ENCODE measurements at regions not wholly inside any gene's neighbourhood (a gene's known extent, or its start where the extent isn't known, plus 50 kb on each side); places are given as distances from the start of the nearest gene placed in this dataset.
"Not testable (repeated sequence)": the region's sequence is repeated elsewhere in the genome, so short reads cannot be mapped to it uniquely, and the experiment has no call there.

DNA sequence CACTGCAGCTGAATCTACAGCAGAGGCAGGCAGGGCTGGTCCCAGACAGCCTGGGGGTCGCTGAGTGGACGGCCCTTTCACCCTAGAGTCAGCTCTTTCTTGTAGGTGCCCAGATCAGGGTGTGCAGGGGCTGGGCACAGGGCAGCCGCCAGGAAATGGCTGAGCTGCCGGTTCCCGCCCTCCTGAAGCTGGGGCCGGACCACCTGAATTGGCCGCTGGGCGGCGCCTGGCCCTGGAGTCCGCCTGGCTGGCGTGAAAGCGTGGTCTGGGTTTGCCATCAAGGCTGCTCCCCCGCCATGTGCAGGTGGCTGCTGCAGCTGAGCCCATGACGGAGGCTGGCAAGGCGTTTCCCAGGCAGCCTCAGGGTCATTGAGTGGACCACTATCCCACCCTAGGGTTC is 85.7 kb downstream of the POTEM start:
- H3K27ac Mint-ChIP-seq, H3K9me3 Mint-ChIP-seq, ATAC-seq, H3K4me3 Mint-ChIP-seq, H3K4me1 Mint-ChIP-seq, H3K27me3 Mint-ChIP-seq, DNase-seq: not testable (repeated sequence)

DNA sequence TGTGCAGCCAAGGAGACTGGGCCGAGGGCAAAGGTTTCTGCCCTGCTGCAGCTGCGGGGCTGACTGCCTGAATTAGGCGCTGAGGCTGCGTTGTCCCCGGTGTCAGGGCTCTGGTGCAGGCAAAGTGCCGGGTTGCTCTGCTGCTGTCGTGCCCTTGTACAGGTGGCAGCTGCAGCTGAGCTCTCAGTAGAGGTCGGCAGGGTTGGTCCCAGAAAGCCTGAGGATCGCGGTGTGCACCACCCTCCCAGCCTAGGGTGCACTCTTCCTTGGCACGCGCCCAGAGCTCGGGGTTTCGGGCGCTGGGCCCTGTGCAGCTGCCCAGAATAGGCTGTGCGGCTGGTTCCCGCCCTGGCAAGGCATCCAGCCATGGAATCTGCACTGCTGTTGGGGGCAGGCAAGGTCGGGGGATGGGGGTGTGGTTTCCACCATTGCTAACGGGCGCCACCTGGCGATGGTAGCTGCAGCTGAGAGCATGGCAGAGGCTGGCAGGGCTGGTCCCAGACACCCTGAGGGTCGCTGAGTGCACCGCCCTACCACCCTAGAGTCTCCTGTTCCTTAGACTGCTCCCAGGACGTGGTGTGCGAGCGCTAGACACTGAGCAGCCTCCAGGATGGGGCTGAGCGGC is 86.3 kb downstream of the POTEM start:
- not testable (repeated sequence) for H3K27ac Mint-ChIP-seq, H3K4me3 Mint-ChIP-seq, H3K9me3 Mint-ChIP-seq, H3K27me3 Mint-ChIP-seq, DNase-seq, H3K4me1 Mint-ChIP-seq
- ATAC-seq, result peak; percentile 52

DNA sequence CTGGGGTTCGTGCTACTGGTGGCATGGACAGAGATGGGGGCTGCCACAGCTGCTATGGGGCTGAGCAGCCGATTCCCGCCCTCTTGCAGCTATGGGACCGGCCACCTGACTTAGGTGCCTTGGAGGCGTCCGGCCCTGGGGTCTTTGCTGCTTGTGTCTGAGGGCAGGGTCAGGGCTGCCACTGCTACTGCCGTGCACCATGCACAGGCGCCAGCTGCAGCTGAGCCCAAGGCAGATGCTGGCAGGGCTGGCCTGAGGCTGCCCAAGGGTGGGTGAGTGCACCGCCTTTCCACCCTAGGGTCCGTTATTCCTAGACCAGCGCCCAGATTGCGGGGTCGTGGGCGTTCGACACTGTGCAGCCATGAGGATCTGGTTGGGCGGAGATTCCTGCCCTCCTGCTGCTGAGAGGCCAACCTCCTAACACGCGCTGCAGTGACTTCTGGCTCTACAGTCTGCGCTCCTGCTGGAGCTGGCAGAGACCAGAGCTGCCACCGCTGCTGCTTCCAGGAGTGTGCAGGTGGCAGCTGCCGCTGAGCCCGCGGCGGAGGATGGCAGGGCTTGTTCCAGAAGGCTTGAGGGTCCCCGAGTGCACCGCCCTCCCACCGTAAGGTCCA is 87.0 kb downstream of the POTEM start:
- H3K27ac Mint-ChIP-seq, H3K9me3 Mint-ChIP-seq, ATAC-seq, H3K4me1 Mint-ChIP-seq, DNase-seq, H3K27me3 Mint-ChIP-seq, H3K4me3 Mint-ChIP-seq: not testable (repeated sequence)

DNA sequence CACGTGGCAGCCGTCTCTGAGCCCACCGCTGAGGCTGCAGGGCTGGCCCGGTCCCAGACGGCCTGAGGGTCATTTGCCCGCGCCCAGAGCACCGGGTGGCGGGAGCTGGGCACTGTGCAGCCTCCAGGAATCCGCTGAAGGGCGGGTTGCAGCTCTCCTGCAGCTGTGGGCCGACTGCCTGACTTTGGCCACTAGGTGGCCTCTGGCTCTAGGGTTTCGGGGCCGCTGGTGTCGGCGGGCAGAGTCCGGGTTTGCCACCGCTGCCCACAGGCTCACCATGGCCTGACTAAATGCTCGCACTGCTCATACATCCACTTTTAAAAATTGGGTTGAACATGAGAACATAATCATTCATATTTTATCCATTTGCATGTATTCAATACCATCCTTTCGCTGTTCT is 87.7 kb downstream of the POTEM start:
- H3K27ac Mint-ChIP-seq, H3K4me3 Mint-ChIP-seq, H3K27me3 Mint-ChIP-seq, ATAC-seq, H3K4me1 Mint-ChIP-seq, H3K9me3 Mint-ChIP-seq, DNase-seq: not testable (repeated sequence)

DNA sequence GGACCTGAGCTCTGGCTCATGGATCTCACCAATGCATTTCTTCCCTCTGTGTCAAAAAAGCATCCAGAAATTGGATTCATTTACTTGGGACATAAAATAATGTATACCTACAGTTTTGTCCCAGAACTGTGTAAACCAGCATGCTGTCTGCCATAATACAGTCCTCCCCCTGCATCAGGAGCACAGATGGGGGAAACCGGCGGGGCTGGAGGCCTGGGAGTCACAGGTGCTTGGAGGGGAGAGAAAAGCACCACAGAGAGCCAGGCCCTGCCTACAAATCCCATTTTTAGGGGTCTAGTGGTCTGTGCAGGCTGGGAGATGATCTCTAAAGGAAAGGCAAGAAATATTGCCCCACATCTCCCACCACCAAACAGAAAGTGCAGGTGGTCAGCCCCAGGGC is 91.8 kb downstream of the POTEM start:
- not testable (repeated sequence) for H3K27me3 Mint-ChIP-seq, H3K9me3 Mint-ChIP-seq, ATAC-seq, H3K4me1 Mint-ChIP-seq, H3K27ac Mint-ChIP-seq, DNase-seq, H3K4me3 Mint-ChIP-seq

DNA sequence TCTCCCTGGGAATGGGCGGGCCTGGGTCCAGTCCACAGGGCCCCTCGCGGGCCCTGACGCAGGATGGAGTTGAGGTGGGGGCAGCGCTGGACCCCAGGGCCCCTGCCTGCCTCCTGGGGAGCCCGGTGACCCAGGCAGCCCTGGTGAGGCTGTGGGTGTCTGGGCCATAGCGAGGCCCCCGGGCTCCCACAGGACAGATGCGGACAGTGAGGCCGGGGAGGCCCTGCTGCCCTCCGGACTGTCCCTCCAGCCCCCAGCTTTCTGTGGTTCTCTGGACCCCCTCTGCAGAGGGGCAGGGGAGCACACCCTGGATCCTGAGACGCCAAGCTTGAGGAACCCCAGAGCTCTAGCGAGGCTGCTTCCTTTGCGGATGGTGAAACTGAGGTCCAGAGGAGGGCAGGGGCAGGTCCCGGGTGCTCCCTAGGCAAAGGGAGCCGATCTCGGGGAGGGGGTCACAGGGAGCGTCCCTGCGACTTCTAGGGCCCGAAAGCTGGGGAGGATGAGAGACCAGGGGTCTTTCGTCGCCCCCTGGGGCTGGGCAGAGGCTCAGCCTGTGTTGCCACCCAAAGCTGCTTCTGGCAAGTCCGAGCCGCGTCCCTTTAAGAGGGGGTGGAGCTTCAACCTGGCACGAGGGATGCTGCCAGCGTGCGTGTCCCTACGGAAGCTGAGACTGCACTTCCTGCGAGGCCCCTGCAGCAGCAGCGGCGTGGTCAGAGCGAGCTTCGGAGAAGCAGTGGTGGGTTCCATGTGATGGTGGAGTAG is 94.6 kb downstream of the POTEM start:
- not testable (repeated sequence) for DNase-seq, H3K9me3 Mint-ChIP-seq, H3K27me3 Mint-ChIP-seq, H3K4me3 Mint-ChIP-seq, H3K27ac Mint-ChIP-seq, H3K4me1 Mint-ChIP-seq
- ATAC-seq, result peak; percentile 63

DNA sequence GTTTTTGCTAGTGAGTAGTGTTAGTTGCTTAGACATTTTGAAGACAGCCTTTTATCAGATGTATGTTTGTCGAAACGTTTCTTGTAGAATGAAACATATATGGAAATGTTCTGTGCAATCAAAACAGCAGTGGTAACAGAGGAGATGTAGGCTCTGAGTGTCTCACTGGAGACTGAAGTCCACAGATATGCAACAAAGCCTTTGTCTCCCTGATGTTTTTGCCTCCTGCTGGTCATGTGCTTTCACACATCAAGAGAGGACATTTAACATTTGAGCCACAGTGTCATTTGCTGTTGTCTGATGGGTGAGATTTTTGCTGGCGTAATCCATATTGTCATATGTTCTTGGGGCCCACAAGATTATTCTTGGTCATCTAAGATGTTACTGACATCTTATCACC is 101.7 kb downstream of the POTEM start:
- not testable (repeated sequence) for H3K4me3 Mint-ChIP-seq, H3K9me3 Mint-ChIP-seq, H3K27ac Mint-ChIP-seq

DNA sequence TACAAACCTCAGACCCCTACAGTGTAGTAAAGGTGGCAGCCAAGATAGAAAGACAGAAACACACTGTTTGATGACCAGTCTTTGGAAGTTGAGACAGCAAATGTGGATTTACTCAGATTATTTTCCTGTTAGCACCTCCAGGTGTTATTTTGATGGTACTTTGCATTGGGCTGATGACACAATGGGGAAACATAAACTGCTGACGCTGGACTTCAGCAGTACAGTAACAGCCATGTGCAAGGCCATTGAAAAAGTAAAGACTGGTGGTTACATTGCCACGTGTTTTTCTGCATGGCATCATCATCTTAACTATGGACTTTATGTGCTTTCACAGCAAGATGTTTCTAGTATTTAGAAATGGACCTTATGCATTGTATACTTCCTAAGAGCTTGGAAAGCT is 105.3 kb downstream of the POTEM start:
- not testable (repeated sequence) for H3K27ac Mint-ChIP-seq, H3K27me3 Mint-ChIP-seq, DNase-seq, H3K9me3 Mint-ChIP-seq, H3K4me3 Mint-ChIP-seq, H3K4me1 Mint-ChIP-seq
- peak; percentile 37 for ATAC-seq

More for the DNA sequence above, 101.7 kb downstream of the POTEM start:
- DNase-seq, H3K4me1 Mint-ChIP-seq, ATAC-seq, H3K27me3 Mint-ChIP-seq: not testable (repeated sequence)

DNA sequence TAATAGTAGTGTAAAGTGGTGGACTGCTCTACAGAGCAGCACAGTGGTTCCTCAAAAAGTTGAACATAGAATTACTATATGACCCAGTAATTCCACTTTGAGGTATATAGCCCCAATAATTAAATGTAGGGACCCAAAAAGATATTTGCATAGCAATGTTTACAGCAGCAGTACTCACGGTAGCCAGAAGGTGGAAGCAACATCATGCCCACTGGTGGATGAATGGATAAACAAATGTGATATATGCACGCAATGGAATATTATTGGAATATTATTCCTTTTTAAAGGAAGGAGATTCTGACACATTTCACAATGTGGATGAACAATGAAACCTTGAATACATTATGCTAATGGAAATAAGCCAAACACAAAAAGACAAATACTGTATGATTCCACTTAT is 121.4 kb downstream of the POTEM start:
- not testable (repeated sequence) for H3K27me3 Mint-ChIP-seq, ATAC-seq, H3K9me3 Mint-ChIP-seq, H3K4me3 Mint-ChIP-seq, DNase-seq, H3K4me1 Mint-ChIP-seq, H3K27ac Mint-ChIP-seq

DNA sequence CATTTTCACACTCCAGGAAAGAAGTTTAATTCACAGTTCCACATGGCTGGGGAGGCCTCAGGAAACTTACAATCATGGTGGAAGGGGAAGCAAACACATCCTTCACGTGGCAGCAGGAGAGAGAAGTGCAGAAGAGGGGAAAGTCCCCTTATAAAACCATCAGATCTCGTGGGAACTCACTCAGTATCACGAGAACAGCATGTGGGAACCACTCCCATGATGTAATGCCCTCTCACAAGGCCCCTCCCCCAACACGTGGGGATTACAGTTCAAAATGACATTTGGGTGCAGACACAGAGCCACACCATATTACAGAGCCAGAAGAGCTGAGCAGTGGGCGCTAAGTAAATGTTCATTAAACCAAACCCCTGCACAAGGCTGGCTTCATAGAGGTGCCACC is 126.0 kb downstream of the POTEM start:
- DNase-seq, H3K27me3 Mint-ChIP-seq, H3K9me3 Mint-ChIP-seq, ATAC-seq, H3K4me1 Mint-ChIP-seq, H3K27ac Mint-ChIP-seq, H3K4me3 Mint-ChIP-seq: not testable (repeated sequence)

DNA sequence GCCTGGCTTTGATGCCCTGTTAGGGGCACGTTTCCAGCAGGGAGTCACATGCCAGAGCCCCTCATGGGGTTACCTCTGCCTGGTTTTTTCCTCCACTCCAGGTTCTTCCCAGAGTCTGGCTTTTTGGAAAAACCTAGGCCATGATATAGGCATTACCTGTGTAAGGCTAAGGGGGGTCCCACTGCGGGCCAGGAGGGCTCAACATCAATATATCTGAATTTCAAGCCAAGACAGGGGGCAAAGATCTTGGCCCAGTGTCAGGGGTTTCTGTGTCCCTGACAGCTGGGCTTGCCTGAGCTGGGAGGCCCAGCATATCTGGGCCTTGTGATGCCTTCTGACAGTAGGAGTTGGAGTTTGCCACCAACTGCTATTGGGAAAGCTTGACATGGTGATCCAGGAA is 127.5 kb downstream of the POTEM start:
- not testable (repeated sequence) for H3K4me3 Mint-ChIP-seq, H3K27me3 Mint-ChIP-seq, ATAC-seq, H3K27ac Mint-ChIP-seq, H3K4me1 Mint-ChIP-seq, H3K9me3 Mint-ChIP-seq, DNase-seq

DNA sequence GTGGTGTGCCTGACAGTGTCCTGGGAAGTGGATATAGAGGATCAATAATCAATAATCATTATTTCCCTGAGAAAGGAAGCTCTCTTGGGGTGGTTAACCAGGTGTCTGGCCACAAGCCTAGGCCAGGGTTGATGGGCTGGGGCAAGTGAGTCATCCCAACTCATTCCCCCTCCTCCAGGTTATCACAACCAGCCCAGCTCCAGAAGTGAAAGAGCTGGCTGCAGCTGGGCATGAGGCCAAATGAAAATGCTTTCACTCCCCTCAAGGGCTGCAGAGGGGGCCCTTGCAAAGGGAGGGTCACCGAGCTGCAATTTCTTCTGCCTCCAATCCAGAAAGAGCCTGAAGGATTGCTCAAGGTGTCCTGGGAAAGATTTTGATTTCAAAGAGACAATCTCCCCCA is 127.9 kb downstream of the POTEM start:
- H3K4me1 Mint-ChIP-seq, H3K4me3 Mint-ChIP-seq, H3K9me3 Mint-ChIP-seq, H3K27ac Mint-ChIP-seq, H3K27me3 Mint-ChIP-seq, DNase-seq, ATAC-seq: not testable (repeated sequence)

DNA sequence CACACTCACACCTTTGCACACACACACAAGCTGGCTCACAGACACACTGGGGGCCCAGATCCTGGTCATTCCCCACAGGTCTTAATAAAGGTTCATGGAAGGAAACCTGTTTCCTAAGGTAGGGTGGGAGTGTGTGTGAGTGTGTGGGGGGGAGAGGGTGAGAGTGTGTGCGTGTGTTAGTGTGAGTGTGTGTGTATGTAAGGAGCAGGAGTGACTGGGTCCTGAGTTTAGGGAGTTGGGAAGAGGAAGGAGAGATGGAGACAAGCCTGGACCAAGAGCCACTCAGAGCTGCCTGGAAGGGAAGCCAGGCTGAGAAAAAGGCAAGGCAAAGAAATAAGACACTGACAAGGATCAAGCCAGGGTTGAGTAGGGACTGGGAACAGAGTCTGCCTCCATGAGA is 129.2 kb downstream of the POTEM start:
- ATAC-seq, H3K27ac Mint-ChIP-seq, DNase-seq, H3K27me3 Mint-ChIP-seq, H3K4me1 Mint-ChIP-seq, H3K4me3 Mint-ChIP-seq, H3K9me3 Mint-ChIP-seq: not testable (repeated sequence)

DNA sequence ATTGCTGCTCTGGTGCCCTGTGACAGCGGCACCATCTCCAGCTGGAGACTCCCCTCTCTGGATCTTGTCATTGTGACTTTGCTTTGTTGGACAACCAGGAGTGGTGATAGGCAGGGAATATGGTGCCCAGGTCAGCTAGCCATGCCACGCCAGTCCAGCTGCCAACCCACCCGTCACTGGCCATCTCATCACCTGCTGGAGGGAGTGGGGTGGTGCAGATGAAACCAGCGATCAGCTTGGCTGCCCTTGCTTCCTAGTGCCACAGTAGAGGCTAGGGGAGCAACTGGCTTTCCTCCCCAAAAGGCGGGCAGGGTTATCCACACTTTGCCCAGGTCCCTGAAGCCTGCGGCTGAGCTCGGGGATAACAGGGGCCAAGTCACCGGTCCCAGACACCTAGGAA is 129.6 kb downstream of the POTEM start:
- not testable (repeated sequence) for H3K9me3 Mint-ChIP-seq, DNase-seq, H3K27me3 Mint-ChIP-seq, H3K4me3 Mint-ChIP-seq, ATAC-seq, H3K4me1 Mint-ChIP-seq, H3K27ac Mint-ChIP-seq

DNA sequence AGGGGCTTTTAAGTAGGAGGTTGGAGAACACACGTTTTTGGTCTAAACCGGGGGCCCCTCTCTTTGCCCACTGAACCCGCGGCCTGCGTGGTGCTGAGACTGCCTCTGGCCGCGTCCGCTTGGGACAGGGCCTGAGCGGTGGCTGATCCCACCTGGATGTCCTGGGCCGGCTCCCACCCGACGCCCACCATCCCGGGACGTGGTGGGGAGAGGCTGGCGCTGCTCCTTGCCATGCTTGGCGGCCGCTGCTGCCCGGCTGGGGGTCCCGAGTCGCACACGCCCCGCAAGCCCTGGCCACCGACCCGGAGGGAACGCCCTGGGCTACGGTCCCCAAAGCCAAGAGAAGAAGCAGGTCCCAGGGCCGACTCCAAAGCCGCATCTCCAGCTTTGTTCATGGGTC is 130.1 kb downstream of the POTEM start:
- H3K27me3 Mint-ChIP-seq, H3K9me3 Mint-ChIP-seq: not testable (repeated sequence)
- peak in 1 of 2 donors; percentile 9 for DNase-seq

DNA sequence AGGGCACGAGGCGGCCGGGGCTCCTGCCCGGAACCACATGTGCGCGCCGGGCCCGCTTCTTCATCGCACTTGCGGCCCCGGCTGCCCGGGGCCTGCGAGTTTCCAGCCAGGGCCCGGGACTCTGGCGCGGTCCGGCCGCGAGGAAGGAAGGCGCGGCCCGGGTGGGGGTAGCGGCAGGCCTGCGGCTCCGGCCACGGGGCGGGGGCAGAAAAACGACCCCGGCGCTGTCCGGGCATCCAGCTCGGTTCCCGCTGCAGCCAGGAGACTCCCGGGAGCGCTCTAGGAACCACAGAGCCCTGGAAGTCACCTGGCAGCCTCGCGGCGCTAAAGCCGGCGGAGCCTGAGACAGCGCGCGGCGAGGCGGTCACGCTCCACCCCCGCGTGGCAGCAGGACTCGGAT is 130.5 kb downstream of the POTEM start:
- H3K27me3 Mint-ChIP-seq, H3K9me3 Mint-ChIP-seq, H3K4me3 Mint-ChIP-seq, H3K27ac Mint-ChIP-seq, H3K4me1 Mint-ChIP-seq: not testable (repeated sequence)
- DNase-seq (peak in 1 of 2 donors; percentile 11), ATAC-seq (peak; percentile 46)

More for the DNA sequence above, 130.1 kb downstream of the POTEM start:
- peak; percentile 33 for ATAC-seq
- H3K4me3 Mint-ChIP-seq, H3K4me1 Mint-ChIP-seq, H3K27ac Mint-ChIP-seq: not testable (repeated sequence)

Measured in stimulated activated naive CD8-positive, alpha-beta T cell treated with anti-CD3 and anti-CD28 coated beads, Interleukin-15, amount 100 ng/mL, for 72 hours (primary cell).